Neural progenitor cell (in vitro differentiated cells): ENCODE measurements at regions not wholly inside any gene's neighbourhood (a gene's known extent, or its start where the extent isn't known, plus 50 kb on each side); places are given as distances from the start of the nearest gene placed in this dataset.

Experiments used
- EZH2phosphoT487 ChIP-seq: fragments of 200-600 bp; sonication (generic); IDR thresholded peaks from 2 replicates; pipeline ENCODE4 v1.6.1; 2017; ENCODE audit warnings: antibody characterized with exemption
- TF ChIP-seq, protein P1 (sequence below): fragments of 200-600 bp; sonication (generic); IDR thresholded peaks from 2 replicates; pipeline ENCODE4 v1.5.1; 2017; ENCODE audit warnings: antibody characterized with exemption, mild to moderate bottlenecking

DNA sequence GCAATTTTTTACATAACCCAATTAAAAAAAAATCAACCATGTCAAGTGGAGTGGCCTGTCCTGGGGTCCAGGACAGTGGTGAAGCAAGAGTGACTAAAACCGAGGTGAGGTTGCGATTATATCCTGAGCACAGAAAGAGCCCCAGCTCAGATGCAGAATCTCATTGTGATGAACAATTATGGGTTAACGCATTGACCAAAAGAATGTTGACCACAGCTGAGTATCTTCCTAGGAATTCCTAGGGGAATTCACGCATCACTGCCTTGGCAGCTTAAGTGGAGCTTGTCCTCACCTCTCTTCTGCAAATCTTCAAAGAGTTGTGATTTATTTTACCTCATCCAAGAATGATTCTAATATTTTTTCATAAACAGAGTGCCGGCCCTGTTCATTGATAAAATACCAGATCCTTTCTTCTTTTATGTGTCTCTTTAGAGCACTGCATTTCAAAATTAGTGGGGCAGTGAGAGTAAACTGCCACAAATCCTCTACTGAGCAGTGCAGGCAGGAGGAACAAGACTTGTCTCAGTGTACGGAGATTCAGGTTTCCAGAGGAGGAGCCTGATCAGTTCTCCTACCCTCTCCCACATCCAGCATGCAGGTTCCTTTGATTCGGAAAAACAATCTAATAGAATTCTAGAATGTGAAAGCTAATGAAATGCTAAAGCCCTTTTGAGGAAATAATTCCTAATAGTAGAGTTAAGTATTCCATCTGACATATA, 60.1 kb upstream of the ZNF184 start:
- TF ChIP-seq, protein P1, sequence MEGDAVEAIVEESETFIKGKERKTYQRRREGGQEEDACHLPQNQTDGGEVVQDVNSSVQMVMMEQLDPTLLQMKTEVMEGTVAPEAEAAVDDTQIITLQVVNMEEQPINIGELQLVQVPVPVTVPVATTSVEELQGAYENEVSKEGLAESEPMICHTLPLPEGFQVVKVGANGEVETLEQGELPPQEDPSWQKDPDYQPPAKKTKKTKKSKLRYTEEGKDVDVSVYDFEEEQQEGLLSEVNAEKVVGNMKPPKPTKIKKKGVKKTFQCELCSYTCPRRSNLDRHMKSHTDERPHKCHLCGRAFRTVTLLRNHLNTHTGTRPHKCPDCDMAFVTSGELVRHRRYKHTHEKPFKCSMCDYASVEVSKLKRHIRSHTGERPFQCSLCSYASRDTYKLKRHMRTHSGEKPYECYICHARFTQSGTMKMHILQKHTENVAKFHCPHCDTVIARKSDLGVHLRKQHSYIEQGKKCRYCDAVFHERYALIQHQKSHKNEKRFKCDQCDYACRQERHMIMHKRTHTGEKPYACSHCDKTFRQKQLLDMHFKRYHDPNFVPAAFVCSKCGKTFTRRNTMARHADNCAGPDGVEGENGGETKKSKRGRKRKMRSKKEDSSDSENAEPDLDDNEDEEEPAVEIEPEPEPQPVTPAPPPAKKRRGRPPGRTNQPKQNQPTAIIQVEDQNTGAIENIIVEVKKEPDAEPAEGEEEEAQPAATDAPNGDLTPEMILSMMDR, result no peak
- TF ChIP-seq EZH2phosphoT487, result no peak
